Mesodermal cell (in vitro differentiated cells): ENCODE measurements at regions not wholly inside any gene's neighbourhood (a gene's known extent, or its start where the extent isn't known, plus 50 kb on each side); places are given as distances from the start of the nearest gene placed in this dataset.

ENCODE experiments used
- H3K27ac ChIP-seq: 2 replicates; pipeline ENCODE4 v1.7.0; 2013; ENCODE audit warnings: mild to moderate bottlenecking, low read depth, low read length, moderate library complexity; ENCODE audit not compliant: severe bottlenecking
- H3K36me3 ChIP-seq: 2 replicates; pipeline ENCODE4 v1.7.1; 2013; ENCODE audit warnings: mild to moderate bottlenecking, low read length, moderate library complexity; ENCODE audit not compliant: control insufficient read depth, insufficient read depth
- H3K4me1 ChIP-seq: one replicate; pipeline ENCODE4 v1.7.1; 2013; ENCODE audit warnings: mild to moderate bottlenecking, low read length; ENCODE audit not compliant: insufficient read depth, control insufficient read depth, poor library complexity, severe bottlenecking
- H3K4me3 ChIP-seq: 2 replicates; pipeline ENCODE4 v1.7.0; 2013; ENCODE audit warnings: low read length, control low read depth, mild to moderate bottlenecking; ENCODE audit not compliant: insufficient read depth, poor library complexity, severe bottlenecking; ENCODE audit errors: extremely low read depth
- H3K9me3 ChIP-seq: 2 replicates; pipeline ENCODE4 v1.7.1; 2013; ENCODE audit warnings: mild to moderate bottlenecking, low read length, moderate library complexity; ENCODE audit not compliant: control insufficient read depth
- WGBS, 2 experiments: methylation state at CpG; one replicate each; pipeline ENCODE4 v1.1.5; 2013; ENCODE audit warnings: missing lambda C conversion rate in 2 of 2; ENCODE audit not compliant: insufficient coverage in 2 of 2; 5-methylcytosine and 5-hydroxymethylcytosine counted together

DNA sequence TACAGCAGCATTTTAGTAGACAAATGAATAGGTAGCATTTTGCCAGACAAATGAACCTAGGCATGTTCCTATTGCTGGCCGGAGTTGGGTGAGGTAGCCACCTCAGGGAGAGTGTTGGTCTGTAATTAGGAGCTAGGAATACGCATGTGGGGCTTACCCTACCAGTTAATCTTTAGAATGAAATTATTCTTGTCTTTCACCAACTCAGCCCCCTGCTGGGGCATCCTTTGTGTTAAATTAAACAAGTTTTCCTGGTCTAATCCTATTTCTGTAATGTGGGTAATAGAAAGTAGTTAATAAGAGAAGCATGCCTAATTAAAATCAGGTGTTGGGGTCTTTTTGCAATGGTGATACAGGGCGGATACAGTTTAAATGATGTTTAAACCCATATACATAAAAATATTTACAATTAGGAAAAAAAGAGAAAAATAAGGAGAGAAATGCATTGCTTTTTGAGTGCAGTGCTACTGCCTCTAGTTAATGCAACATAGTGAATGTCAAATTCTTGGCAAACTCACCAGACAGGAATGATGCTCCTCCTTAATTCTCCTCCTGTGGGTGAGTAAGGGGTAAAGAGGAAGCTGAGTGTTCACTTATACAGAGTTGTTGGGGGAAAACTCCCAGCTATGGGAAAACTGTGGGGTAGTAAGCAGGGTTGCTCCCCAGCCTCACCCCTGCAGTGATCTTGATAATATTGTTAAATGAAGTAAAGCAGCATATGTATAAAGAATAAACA is 276.4 kb upstream of the EDNRB start:
- no peaks in the 10 kb centered on the region for H3K36me3 ChIP-seq
- WGBS, 2 experiments = 89% methylated on average over 1 of the region's 3 CpGs; no CpG with 5 or more reads in 1 of the 2 experiments

DNA sequence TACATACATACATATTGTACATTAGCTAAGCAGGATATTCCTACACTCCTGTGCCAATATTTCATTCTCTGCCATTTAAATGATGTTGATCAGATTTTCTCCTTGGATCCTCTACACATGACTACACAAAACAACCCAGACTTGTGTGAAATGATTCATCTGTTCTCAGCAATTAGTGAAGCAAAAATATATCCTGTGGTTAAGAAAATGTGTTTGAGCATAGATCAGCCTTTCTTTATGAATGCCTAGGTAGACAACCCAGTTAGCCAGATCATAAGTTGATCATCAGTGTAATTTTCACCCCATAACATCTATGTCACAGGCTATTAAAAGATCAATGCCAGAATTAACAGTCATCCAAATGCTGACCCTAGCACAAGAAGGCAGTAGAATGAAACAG is 275.2 kb upstream of the EDNRB start:
- H3K27ac ChIP-seq = no peak overlapping the region
- H3K9me3 ChIP-seq = no peaks in the 10 kb centered on the region
- no peaks in the 10 kb centered on the region for H3K36me3 ChIP-seq
- H3K4me3 ChIP-seq = no peak overlapping the region
- peaks cover 9% of the 10 kb centered on the region for H3K4me1 ChIP-seq

More for the DNA sequence above, 276.4 kb upstream of the EDNRB start:
- Histone ChIP-seq H3K4me3 (no peak overlapping the region), H3K9me3 (no peaks in the 10 kb centered on the region), H3K27ac (no peak overlapping the region), H3K4me1 (peaks cover 9% of the 10 kb centered on the region)

DNA sequence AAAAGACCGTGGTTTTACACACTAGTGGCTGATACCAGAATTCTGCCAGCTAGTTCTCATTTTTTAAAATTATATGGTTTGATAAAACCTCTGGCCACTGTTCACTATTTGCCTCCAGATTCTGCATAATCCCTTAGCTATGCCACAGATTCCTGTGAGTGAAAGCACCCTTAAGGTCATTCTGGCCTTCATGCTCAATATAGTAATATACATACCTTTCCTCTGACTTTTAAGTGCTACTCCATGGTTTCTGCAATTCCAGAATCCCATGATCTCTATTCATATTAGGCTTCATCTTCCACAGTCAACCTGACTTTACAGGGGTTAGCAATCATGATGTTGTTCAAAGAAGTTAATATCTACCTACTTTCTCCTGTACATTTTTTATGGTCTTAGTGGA is 274.1 kb upstream of the EDNRB start:
- H3K4me1 ChIP-seq = peaks cover 9% of the 10 kb centered on the region
- H3K9me3 ChIP-seq = no peaks in the 10 kb centered on the region
- no peak overlapping the region for H3K4me3 ChIP-seq
- H3K27ac ChIP-seq = no peak overlapping the region
- no peaks in the 10 kb centered on the region for H3K36me3 ChIP-seq
- WGBS, 2 experiments = 0% methylated on average over 1 of the region's 1 CpG; no CpG with 5 or more reads in 1 of the 2 experiments

DNA sequence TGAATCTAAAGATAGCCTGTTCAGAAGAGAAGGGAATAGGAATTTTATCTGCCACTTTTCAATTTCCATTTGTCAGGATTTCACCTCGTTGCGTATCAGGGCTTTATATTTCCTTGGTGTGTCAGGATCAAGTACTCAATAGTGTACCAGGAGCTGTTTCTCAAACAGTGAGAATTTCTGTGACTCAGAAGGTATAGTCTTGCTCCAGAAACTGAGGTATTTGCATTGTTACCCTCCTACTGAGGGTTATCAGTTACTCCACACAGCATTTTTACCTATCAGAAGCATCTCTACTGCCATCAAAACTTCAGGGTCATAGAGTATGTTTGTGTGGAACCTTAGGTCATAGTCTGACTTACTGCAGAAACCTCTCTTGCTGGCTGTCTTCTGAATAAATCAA is 271.7 kb upstream of the EDNRB start:
- H3K4me3 ChIP-seq = no peak overlapping the region
- no peaks in the 10 kb centered on the region for H3K9me3 ChIP-seq
- H3K27ac ChIP-seq = no peak overlapping the region
- H3K4me1 ChIP-seq = peaks cover 8% of the 10 kb centered on the region
- WGBS, 2 experiments = 90 to 100% methylated on average over 2 of the region's 2 CpGs
- no peaks in the 10 kb centered on the region for H3K36me3 ChIP-seq

DNA sequence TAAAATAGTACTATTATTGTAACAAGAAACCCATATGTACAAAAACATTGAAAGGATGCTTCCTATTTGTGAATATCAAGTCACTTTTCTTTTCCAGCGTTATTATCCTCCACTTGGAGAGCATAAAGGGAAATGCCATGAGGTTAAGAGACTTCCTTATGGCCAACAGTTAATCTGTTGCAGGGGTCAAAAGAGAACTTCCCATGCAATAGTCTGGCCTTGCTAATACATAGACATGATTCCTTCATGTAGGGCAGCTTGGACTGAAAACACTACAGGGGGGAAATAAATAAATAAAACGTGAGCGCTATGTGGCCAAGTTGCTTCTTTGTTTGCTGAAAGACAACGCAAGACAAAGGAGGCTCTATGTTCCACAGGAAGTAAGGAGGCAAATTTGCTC is 269.1 kb upstream of the EDNRB start:
- 84 to 88% methylated on average over 1 to 3 of the region's 4 CpGs for WGBS, 2 experiments
- H3K4me1 ChIP-seq = no peaks in the 10 kb centered on the region
- no peaks in the 10 kb centered on the region for H3K36me3 ChIP-seq
- no peak overlapping the region for H3K27ac ChIP-seq
- H3K9me3 ChIP-seq = no peaks in the 10 kb centered on the region
- no peak overlapping the region for H3K4me3 ChIP-seq

DNA sequence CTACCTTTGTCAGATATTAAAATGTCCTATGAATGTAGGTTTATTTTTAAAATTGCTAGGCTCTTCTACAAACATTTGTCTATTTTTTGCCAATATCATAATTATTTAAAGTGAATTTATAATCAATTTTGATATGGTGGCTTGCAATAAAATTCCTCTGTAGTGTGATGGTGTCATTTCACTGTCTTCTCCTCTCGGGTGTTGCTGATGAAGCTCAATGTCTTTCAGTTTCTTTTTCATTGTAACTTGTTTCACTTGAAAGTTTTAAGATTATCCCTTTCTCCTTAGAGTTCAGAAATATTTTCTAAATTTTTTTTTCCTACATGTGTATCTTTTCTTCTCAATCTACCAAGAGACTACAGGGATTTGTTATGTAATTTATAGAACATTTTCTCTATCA is 267.1 kb upstream of the EDNRB start:
- H3K27ac ChIP-seq = no peak overlapping the region
- no peak overlapping the region for H3K4me3 ChIP-seq
- no peaks in the 10 kb centered on the region for H3K9me3 ChIP-seq
- no peaks in the 10 kb centered on the region for H3K4me1 ChIP-seq
- WGBS, 2 experiments = no CpG with 5 or more reads among the region's 1 CpG
- H3K36me3 ChIP-seq = no peaks in the 10 kb centered on the region

DNA sequence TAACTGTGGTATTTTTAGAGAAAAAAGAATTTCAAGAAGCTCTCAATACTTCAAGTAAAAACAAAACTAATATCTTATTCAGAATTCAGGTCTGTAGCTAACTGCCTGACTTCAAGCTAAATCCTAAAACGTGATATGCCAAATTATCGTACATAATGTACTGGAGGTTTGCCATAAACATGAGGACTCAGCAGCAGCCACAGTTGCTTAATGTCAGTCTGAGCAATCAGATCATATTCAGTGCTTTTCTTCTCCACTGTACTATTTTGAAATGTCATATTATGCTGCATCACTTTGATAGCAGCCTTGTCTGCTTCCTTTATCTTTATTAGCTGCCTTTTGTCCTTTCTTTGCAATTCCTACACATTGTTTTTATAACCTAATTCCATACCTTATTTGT is 265.1 kb upstream of the EDNRB start:
- Histone ChIP-seq H3K27ac (no peak overlapping the region), H3K4me1 (no peaks in the 10 kb centered on the region), H3K4me3 (no peak overlapping the region), H3K36me3 (no peaks in the 10 kb centered on the region), H3K9me3 (no peaks in the 10 kb centered on the region)
- WGBS, 2 experiments = 81 to 89% methylated on average over 2 of the region's 2 CpGs

DNA sequence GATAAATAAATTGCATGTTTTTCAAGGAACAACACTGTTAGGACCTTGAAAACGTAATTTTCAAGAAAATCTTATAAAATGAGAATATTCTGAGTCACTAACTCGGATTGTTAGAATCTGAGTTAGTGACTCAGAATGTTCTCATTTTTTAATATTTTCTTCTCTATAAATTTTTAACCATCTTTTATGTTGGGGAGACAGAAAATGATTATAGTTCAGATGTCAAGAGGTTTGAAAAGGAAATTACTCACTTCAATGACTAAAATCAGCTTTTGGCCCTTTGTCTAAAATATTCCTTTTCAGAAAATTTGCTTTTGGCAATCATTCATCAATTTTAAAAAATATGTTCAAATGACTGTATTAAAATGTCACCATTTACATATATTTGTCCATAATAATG is 264.2 kb upstream of the EDNRB start:
- H3K27ac ChIP-seq = no peak overlapping the region
- no peaks in the 10 kb centered on the region for H3K4me1 ChIP-seq
- H3K9me3 ChIP-seq = no peaks in the 10 kb centered on the region
- H3K4me3 ChIP-seq = no peak overlapping the region
- no CpG with 5 or more reads among the region's 2 CpGs for WGBS, 2 experiments
- H3K36me3 ChIP-seq = no peaks in the 10 kb centered on the region

DNA sequence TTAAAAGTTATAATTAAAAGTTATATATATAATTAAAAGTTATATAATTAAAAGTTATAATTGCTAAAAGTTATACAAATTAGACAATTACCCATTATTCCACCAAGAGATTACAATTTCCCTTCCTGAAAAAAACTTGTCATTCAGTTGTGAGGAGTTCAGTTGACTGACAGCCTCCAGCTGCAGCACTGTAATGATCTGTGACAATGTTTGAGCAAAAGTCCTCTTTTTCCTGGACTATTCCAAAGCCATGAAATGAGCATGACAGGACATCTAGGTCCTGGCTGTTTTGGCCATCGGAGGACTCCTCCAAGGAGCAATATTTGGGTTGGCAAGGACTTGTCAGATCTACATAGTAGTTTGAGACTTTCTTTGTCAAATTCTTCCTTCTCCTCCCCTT is 258.7 kb upstream of the EDNRB start:
- WGBS, 2 experiments = 60% methylated on average over 1 of the region's 1 CpG; no CpG with 5 or more reads in 1 of the 2 experiments
- Histone ChIP-seq H3K4me1 (no peaks in the 10 kb centered on the region), H3K4me3 (no peak overlapping the region)

DNA sequence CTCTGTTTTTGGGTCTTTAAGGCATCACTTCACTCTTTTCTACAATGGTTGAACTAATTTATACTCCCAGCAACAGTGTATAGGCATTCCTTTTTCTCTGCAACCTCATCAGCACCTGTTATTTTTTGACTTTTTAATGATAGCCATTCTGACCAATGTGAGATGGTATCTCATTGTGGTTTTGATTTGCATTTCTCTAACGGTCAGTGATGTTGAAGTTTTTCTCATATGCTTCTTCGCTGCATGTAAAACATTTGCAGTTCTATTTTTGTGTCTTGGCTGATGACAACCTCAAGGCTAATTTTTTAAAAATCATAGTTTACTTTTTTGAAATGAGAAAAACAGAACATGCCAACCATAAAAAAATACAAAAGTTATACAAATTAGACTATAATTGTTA is 258.2 kb upstream of the EDNRB start:
- H3K27ac ChIP-seq = no peak overlapping the region
- WGBS, 2 experiments = 90% methylated on average over 1 of the region's 2 CpGs; no CpG with 5 or more reads in 1 of the 2 experiments
- H3K36me3 ChIP-seq = no peaks in the 10 kb centered on the region
- no peak overlapping the region for H3K4me3 ChIP-seq
- no peaks in the 10 kb centered on the region for H3K9me3 ChIP-seq
- no peaks in the 10 kb centered on the region for H3K4me1 ChIP-seq

More for the DNA sequence above, 258.7 kb upstream of the EDNRB start:
- Histone ChIP-seq H3K36me3 (no peaks in the 10 kb centered on the region), H3K9me3 (no peaks in the 10 kb centered on the region), H3K27ac (no peak overlapping the region)

DNA sequence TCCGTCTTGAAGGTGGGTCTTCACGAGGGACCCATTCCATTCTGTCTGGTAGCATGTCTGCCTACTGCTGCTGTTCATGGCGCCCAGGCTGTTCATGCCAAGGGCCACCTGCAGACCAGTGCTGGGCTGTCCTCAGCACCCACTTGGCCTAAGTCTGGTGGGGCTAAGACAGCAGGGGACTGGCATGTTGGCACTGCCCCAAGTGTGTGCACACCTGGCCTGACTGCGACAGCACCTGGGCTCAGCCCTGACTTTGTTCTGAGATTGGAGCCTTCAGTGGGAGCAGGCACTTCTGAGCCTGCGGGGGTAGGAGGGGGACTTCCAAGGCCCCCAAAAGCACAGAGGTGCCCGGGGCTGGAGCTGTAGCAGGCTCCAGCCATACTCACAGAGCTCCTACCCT is 250.8 kb upstream of the EDNRB start:
- whole genome bisulfite sequencing, 2 experiments = 88 to 100% methylated on average over 4 of the region's 6 CpGs
- Histone ChIP-seq H3K36me3 (no peaks in the 10 kb centered on the region), H3K9me3 (no peaks in the 10 kb centered on the region), H3K27ac (no peak overlapping the region), H3K4me3 (no peak overlapping the region), H3K4me1 (no peaks in the 10 kb centered on the region)
